Activated CD8-positive, alpha-beta memory T cell treated with anti-CD3 and anti-CD28 coated beads for 36 hours (primary cell): ENCODE measurements at regions not wholly inside any gene's neighbourhood (a gene's known extent, or its start where the extent isn't known, plus 50 kb on each side); places are given as distances from the start of the nearest gene placed in this dataset.

Experiments used
- CTCF ChIA-PET: fragments of 350-600 bp; sonication (Branson Sonifier 250); formaldehyde crosslinking; loops from one replicate; lab custom pipeline; 2021; ENCODE audit warnings: antibody characterized with exemption; lab: Charles Lee
- POLR2A ChIA-PET: fragments of 350-600 bp; sonication (Branson Sonifier 250); formaldehyde crosslinking; loops from one replicate; lab custom pipeline; 2021; ENCODE audit warnings: antibody characterized with exemption; lab: Charles Lee

GRCh38 chr20:63118303-63119120 lies 97.4 kb downstream of the YTHDF1 start:
- CTCF ChIA-PET, result no interaction called here

GRCh38 chr20:63117661-63118302 lies 98.1 kb downstream of the YTHDF1 start:
- ChIA-PET CTCF (no interaction called here), POLR2A (no interaction called here)

More at GRCh38 chr20:63118303-63119120, 97.4 kb downstream of the YTHDF1 start:
- POLR2A ChIA-PET, result no interaction called here

GRCh38 chr20:63117151-63117550 lies 98.8 kb downstream of the YTHDF1 start:
- CTCF ChIA-PET, result no interaction called here
- POLR2A ChIA-PET, result no interaction called here

GRCh38 chr20:63116412-63117106 lies 99.4 kb downstream of the YTHDF1 start:
- ChIA-PET POLR2A (no interaction called here), CTCF (no interaction called here)

- POLR2A ChIA-PET, result no interaction called here
- CTCF ChIA-PET, result no interaction called here
Measured at GRCh38 chr20:63115651-63116411, 100.1 kb downstream of the YTHDF1 start.

GRCh38 chr20:63114693-63115311 lies 101.1 kb downstream of the YTHDF1 start:
- CTCF ChIA-PET, result no interaction called here
- POLR2A ChIA-PET, result no interaction called here

- CTCF ChIA-PET, result no interaction called here
- POLR2A ChIA-PET, result no interaction called here
Measured at GRCh38 chr20:63114006-63114692, 101.8 kb downstream of the YTHDF1 start.

GRCh38 chr20:63112491-63113219 lies 103.3 kb downstream of the YTHDF1 start:
- POLR2A ChIA-PET, result no interaction called here

GRCh38 chr20:63108247-63108646 lies 101.5 kb upstream of the BHLHE23 start:
- CTCF ChIA-PET, result no interaction called here

More at GRCh38 chr20:63112491-63113219, 103.3 kb downstream of the YTHDF1 start:
- CTCF ChIA-PET, result no interaction called here

GRCh38 chr20:63107449-63108200 lies 100.9 kb upstream of the BHLHE23 start:
- POLR2A ChIA-PET, result no interaction called here
- CTCF ChIA-PET, result interaction anchor here (0.9 kb wide), 1 partner anchor 12 kb away, joined by 3 read pairs; no protein-coding TSS in a partner anchor

More at GRCh38 chr20:63108247-63108646, 101.5 kb upstream of the BHLHE23 start:
- POLR2A ChIA-PET, result no interaction called here

GRCh38 chr20:63106765-63107448 lies 100.1 kb upstream of the BHLHE23 start:
- CTCF ChIA-PET, result interaction anchor here (0.9 kb wide), 1 partner anchor 13 kb away, joined by 3 read pairs; no protein-coding TSS in a partner anchor
- POLR2A ChIA-PET, result no interaction called here

GRCh38 chr20:63106108-63106764 lies 99.5 kb upstream of the BHLHE23 start:
- POLR2A ChIA-PET, result no interaction called here
- CTCF ChIA-PET, result no interaction called here

- POLR2A ChIA-PET, result no interaction called here
- CTCF ChIA-PET, result no interaction called here
Measured at GRCh38 chr20:63105211-63106107, 98.7 kb upstream of the BHLHE23 start.

- POLR2A ChIA-PET, result no interaction called here
- CTCF ChIA-PET, result interaction anchor here (0.5 kb wide), 1 partner anchor 94 kb away, joined by 3 read pairs; no protein-coding TSS in a partner anchor
Measured at GRCh38 chr20:63104312-63105181, 97.8 kb upstream of the BHLHE23 start.
